Ecto neural progenitor cell (in vitro differentiated cells): ENCODE measurements at regions not wholly inside any gene's neighbourhood (a gene's known extent, or its start where the extent isn't known, plus 50 kb on each side); places are given as distances from the start of the nearest gene placed in this dataset.

Experiments used
- DNase-seq: peaks from one replicate; pipeline ENCODE4 v3.0.0-alpha.2; 2018; ENCODE audit warnings: low spot score

GRCh38 chr4:159503236-159504008 lies 400.5 kb downstream of the RAPGEF2 start:
- no peak for DNase-seq

- no peak for DNase-seq
These were observed 401.8 kb downstream of the RAPGEF2 start for GRCh38 chr4:159504684-159505083.

- no peak for DNase-seq
These were observed 402.5 kb downstream of the RAPGEF2 start for GRCh38 chr4:159505266-159505975.

- no peak for DNase-seq
These were observed 404.1 kb downstream of the RAPGEF2 start for GRCh38 chr4:159506801-159507517.

GRCh38 chr4:159508917-159509500 lies 406.1 kb downstream of the RAPGEF2 start:
- no peak for DNase-seq

- no peak for DNase-seq
These were observed 409.5 kb downstream of the RAPGEF2 start for GRCh38 chr4:159512348-159512747.

- no peak for DNase-seq
These were observed 412.6 kb downstream of the RAPGEF2 start for GRCh38 chr4:159515314-159516025.

- DNase-seq = no peak
These were observed 413.8 kb downstream of the RAPGEF2 start for GRCh38 chr4:159516556-159517140.

GRCh38 chr4:159520074-159520473 lies 417.2 kb downstream of the RAPGEF2 start:
- DNase-seq = no peak

- DNase-seq = no peak
These were observed 423.3 kb downstream of the RAPGEF2 start for GRCh38 chr4:159526172-159526571.

GRCh38 chr4:159534655-159535054 lies 431.8 kb downstream of the RAPGEF2 start:
- DNase-seq = no peak

GRCh38 chr4:159538556-159538955 lies 435.7 kb downstream of the RAPGEF2 start:
- no peak for DNase-seq

GRCh38 chr4:159540038-159540437 lies 437.2 kb downstream of the RAPGEF2 start:
- DNase-seq = no peak

- DNase-seq = no peak
These were observed 437.6 kb downstream of the RAPGEF2 start for GRCh38 chr4:159540501-159540900.

- DNase-seq = no peak
These were observed 438.3 kb downstream of the RAPGEF2 start for GRCh38 chr4:159541143-159541542.

GRCh38 chr4:159542296-159542695 lies 439.4 kb downstream of the RAPGEF2 start:
- no peak for DNase-seq

GRCh38 chr4:159543831-159544230 lies 441.0 kb downstream of the RAPGEF2 start:
- DNase-seq = no peak

- DNase-seq = no peak
These were observed 442.7 kb downstream of the RAPGEF2 start for GRCh38 chr4:159545556-159545955.

- DNase-seq = no peak
These were observed 444.9 kb downstream of the RAPGEF2 start for GRCh38 chr4:159547645-159548308.

GRCh38 chr4:159549098-159549518 lies 446.2 kb downstream of the RAPGEF2 start:
- no peak for DNase-seq

- DNase-seq = no peak
These were observed 448.4 kb downstream of the RAPGEF2 start for GRCh38 chr4:159551281-159551680.
